ENCODE measurements at regions not wholly inside any gene's neighbourhood (a gene's known extent, or its start where the extent isn't known, plus 50 kb on each side); places are given as distances from the start of the nearest gene placed in this dataset.

DNA sequence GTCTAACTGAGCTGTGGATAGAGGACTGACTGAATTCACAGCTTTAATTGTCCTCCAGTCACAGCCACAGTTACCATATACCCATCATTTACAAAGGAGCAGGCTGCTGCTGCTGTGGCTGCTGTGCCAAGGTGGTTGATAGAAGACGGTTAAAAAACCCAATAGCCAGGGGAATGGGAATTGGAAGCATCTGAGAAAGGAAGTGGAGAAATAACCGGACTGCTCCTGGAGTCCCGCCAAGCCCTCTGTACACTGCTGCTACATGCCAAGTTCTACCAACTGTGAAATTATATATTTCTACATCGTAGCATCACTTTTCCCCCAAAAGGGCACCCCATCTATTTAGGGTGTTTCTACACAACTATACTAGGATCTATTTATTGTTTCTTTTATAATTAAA lies 279.7 kb upstream of the ARX start:
- no peak for TF ChIP-seq POLR2A (IDR thresholded peaks at IDR 0.05)
- TF ChIP-seq, protein P1, sequence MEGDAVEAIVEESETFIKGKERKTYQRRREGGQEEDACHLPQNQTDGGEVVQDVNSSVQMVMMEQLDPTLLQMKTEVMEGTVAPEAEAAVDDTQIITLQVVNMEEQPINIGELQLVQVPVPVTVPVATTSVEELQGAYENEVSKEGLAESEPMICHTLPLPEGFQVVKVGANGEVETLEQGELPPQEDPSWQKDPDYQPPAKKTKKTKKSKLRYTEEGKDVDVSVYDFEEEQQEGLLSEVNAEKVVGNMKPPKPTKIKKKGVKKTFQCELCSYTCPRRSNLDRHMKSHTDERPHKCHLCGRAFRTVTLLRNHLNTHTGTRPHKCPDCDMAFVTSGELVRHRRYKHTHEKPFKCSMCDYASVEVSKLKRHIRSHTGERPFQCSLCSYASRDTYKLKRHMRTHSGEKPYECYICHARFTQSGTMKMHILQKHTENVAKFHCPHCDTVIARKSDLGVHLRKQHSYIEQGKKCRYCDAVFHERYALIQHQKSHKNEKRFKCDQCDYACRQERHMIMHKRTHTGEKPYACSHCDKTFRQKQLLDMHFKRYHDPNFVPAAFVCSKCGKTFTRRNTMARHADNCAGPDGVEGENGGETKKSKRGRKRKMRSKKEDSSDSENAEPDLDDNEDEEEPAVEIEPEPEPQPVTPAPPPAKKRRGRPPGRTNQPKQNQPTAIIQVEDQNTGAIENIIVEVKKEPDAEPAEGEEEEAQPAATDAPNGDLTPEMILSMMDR (IDR thresholded peaks at IDR 0.05) = no peak
